ENCODE measurements at regions not wholly inside any gene's neighbourhood (a gene's known extent, or its start where the extent isn't known, plus 50 kb on each side); places are given as distances from the start of the nearest gene placed in this dataset.
A peak's percentile ranks its signal among the peaks of the same experiment; 100 is the strongest.

DNA sequence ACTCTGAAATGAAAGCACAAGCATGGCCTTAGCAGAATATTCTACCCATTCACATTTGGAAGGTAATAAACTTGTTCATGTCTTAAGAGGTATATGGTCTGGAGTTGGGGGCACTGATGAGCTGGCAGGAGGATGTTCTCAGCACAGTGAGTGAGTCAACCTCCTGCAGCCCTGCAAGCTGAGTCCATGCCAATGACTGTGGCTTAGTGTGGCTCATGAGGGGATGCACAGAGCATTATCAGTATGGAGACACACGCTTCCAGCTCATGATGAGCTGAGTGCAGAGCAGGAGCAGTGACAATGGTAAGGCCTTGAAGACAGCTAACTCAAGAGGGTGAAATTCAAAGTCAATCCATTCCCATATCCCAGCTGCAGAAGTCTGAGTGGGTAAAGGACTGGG lies 102.3 kb downstream of the TNFSF18 start:
- peak overlapping the region; percentile 46; the same call in 1 of the 2 replicates for H3K27ac ChIP-seq (ENCODE audit: low read depth, low read length)
- H2AFZ ChIP-seq (ENCODE audit: low read length, unreplicated experiment), result no peak overlapping the region
- H3K36me3 ChIP-seq (ENCODE audit: insufficient read depth, low read length), result no peaks in the 10 kb centered on the region
- no peaks in the 10 kb centered on the region for H3K27me3 ChIP-seq (ENCODE audit: insufficient read depth, low read length)
- no peak overlapping the region for H3K4me3 ChIP-seq (ENCODE audit: low read depth, low read length)
- H3K79me2 ChIP-seq (ENCODE audit: control insufficient read depth, insufficient read depth, low read length, unreplicated experiment), result no peaks in the 10 kb centered on the region
- peaks cover 39% of the 10 kb centered on the region for H3K4me1 ChIP-seq (ENCODE audit: control insufficient read depth, insufficient read depth, low read length, unreplicated experiment)

DNA sequence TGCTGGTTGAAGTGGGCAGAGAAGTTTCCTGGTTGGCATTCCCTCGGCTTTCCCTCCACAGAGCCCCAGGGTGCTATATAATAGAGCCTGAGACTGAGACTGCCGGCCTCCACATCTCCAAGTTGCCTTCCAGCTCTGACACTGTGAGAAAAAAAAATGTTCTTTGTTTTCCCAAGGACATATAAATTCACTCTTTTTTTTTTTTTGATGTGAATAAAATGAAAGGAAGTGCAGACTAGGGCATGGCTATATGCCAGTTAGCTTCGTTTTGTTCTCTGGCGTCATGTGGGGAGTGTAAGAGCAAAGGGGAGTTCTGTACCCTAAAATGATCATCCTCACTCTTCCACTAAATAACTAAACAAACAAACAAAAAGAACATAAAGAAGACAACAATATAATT lies 101.6 kb downstream of the TNFSF18 start:
- Histone ChIP-seq H3K79me2 (ENCODE audit: control insufficient read depth, insufficient read depth, low read length, unreplicated experiment) (no peaks in the 10 kb centered on the region), H3K27ac (ENCODE audit: low read depth, low read length) (peak overlapping the region; percentile 27; the same call in 1 of the 2 replicates), H2AFZ (ENCODE audit: low read length, unreplicated experiment) (no peak overlapping the region), H3K27me3 (ENCODE audit: insufficient read depth, low read length) (no peaks in the 10 kb centered on the region), H3K4me3 (ENCODE audit: low read depth, low read length) (no peak overlapping the region), H3K36me3 (ENCODE audit: insufficient read depth, low read length) (no peaks in the 10 kb centered on the region), H3K4me1 (ENCODE audit: control insufficient read depth, insufficient read depth, low read length, unreplicated experiment) (peaks cover 39% of the 10 kb centered on the region)

- Histone ChIP-seq H3K4me3 (ENCODE audit: low read depth, low read length) (no peak overlapping the region), H3K27ac (ENCODE audit: low read depth, low read length) (no peak overlapping the region), H2AFZ (ENCODE audit: low read length, unreplicated experiment) (no peak overlapping the region), H3K27me3 (ENCODE audit: insufficient read depth, low read length) (no peaks in the 10 kb centered on the region), H3K36me3 (ENCODE audit: insufficient read depth, low read length) (no peaks in the 10 kb centered on the region), H3K4me1 (ENCODE audit: control insufficient read depth, insufficient read depth, low read length, unreplicated experiment) (peaks cover 39% of the 10 kb centered on the region), H3K79me2 (ENCODE audit: control insufficient read depth, insufficient read depth, low read length, unreplicated experiment) (no peaks in the 10 kb centered on the region)
These were observed 100.2 kb downstream of the TNFSF18 start for GRCh38 chr1:172950528-172950927.

- no peak overlapping the region for H3K27ac ChIP-seq (ENCODE audit: low read depth, low read length)
- H2AFZ ChIP-seq (ENCODE audit: low read length, unreplicated experiment), result no peak overlapping the region
- no peaks in the 10 kb centered on the region for H3K27me3 ChIP-seq (ENCODE audit: insufficient read depth, low read length)
- H3K4me1 ChIP-seq (ENCODE audit: control insufficient read depth, insufficient read depth, low read length, unreplicated experiment), result peaks cover 38% of the 10 kb centered on the region
- no peaks in the 10 kb centered on the region for H3K36me3 ChIP-seq (ENCODE audit: insufficient read depth, low read length)
- H3K79me2 ChIP-seq (ENCODE audit: control insufficient read depth, insufficient read depth, low read length, unreplicated experiment), result no peaks in the 10 kb centered on the region
- no peak overlapping the region for H3K4me3 ChIP-seq (ENCODE audit: low read depth, low read length)
These were observed 98.9 kb downstream of the TNFSF18 start for GRCh38 chr1:172951730-172952365.

GRCh38 chr1:172952516-172952915 lies 98.2 kb downstream of the TNFSF18 start:
- H3K27ac ChIP-seq (ENCODE audit: low read depth, low read length), result no peak overlapping the region
- H3K27me3 ChIP-seq (ENCODE audit: insufficient read depth, low read length), result no peaks in the 10 kb centered on the region
- H3K79me2 ChIP-seq (ENCODE audit: control insufficient read depth, insufficient read depth, low read length, unreplicated experiment), result no peaks in the 10 kb centered on the region
- H3K4me3 ChIP-seq (ENCODE audit: low read depth, low read length), result no peak overlapping the region
- H3K36me3 ChIP-seq (ENCODE audit: insufficient read depth, low read length), result no peaks in the 10 kb centered on the region
- peaks cover 32% of the 10 kb centered on the region for H3K4me1 ChIP-seq (ENCODE audit: control insufficient read depth, insufficient read depth, low read length, unreplicated experiment)
- H2AFZ ChIP-seq (ENCODE audit: low read length, unreplicated experiment), result no peak overlapping the region

DNA sequence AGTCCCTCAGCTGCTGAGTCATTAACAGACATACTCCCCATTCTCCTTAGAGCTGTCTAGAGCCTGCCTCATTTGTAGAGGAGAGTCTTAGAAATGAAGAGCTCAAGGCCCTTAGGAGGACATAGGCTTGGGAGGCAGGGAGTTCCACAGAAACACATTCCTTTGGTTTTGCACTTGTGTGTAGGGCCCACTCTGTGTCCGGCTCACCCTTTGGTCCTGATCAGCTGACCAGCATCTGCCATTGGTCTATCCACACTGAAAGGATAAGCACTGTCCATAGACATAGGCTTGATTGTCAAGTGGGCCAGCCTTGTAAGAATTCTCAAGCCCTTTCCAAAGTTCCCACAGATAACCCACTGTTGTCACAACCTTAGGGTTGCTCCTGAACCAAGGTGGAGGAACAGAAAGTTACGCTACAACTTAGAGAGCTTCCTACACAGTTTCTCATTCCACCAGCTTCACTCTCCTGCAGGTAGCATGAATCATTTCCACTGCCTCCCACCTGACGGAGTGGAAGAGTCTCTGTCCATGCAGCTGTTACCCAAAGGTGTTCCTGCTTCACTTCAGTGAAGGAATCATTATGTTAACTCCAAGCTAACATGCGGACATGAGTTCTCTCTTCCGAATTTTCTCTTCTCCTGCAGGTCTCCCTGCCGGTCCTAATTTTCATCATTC lies 96.1 kb downstream of the TNFSF18 start:
- Histone ChIP-seq H3K4me1 (ENCODE audit: control insufficient read depth, insufficient read depth, low read length, unreplicated experiment) (peaks cover 12% of the 10 kb centered on the region), H2AFZ (ENCODE audit: low read length, unreplicated experiment) (no peak overlapping the region), H3K27ac (ENCODE audit: low read depth, low read length) (no peak overlapping the region), H3K79me2 (ENCODE audit: control insufficient read depth, insufficient read depth, low read length, unreplicated experiment) (no peaks in the 10 kb centered on the region), H3K36me3 (ENCODE audit: insufficient read depth, low read length) (no peaks in the 10 kb centered on the region), H3K4me3 (ENCODE audit: low read depth, low read length) (no peak overlapping the region), H3K27me3 (ENCODE audit: insufficient read depth, low read length) (no peaks in the 10 kb centered on the region)

DNA sequence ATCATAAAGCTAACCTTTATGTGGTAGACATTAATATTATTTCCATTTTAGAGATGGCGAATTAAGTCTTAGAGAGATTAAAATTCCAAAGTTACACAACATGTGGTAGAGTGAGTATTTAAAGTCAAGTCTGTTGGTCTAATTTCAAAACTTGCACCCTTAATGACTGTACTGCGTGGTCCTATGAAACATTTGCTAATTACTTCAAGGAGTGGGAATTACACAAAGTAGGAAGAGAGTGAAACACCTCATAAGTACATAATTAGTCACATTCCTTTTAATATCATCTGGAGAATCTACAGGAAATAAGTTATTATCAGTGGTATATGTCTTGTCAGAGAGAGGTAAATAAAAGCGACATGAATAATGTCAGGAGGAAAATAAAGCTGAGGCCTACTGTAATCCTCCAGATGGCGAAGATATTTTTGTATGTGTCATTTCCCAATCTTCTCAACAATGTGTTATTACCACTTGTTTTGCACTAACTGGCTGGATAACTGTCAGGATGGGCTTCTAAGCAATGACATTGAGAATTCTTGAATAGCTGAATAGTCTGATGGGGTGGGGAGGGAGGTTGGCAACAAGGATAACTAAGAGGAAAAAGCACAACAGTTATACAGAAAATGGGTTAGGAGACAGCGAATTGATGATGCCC lies 95.5 kb downstream of the TNFSF18 start:
- Histone ChIP-seq H2AFZ (ENCODE audit: low read length, unreplicated experiment) (no peak overlapping the region), H3K36me3 (ENCODE audit: insufficient read depth, low read length) (no peaks in the 10 kb centered on the region), H3K27me3 (ENCODE audit: insufficient read depth, low read length) (no peaks in the 10 kb centered on the region), H3K4me1 (ENCODE audit: control insufficient read depth, insufficient read depth, low read length, unreplicated experiment) (peaks cover 17% of the 10 kb centered on the region), H3K4me3 (ENCODE audit: low read depth, low read length) (no peak overlapping the region), H3K27ac (ENCODE audit: low read depth, low read length) (no peak overlapping the region), H3K79me2 (ENCODE audit: control insufficient read depth, insufficient read depth, low read length, unreplicated experiment) (no peaks in the 10 kb centered on the region)

DNA sequence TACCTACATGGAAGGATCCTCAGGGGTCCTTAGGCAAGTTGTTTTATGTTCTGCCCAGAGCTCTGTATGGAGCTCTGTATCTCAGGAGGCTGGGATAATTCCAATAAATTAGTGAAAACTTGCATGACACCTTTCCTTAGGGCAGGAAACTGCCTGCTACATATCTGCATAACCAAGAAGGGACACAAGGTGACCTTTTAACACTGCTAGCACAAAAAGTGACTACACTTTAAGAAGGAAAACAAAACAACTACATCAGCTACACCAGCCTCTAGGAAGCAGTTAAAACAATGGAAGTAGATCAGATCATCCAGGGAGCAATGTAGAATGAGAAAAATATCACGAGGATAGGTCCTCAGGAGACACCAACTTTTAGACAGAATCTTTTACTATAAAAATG lies 93.9 kb downstream of the TNFSF18 start:
- Histone ChIP-seq H3K4me3 (ENCODE audit: low read depth, low read length) (no peak overlapping the region), H2AFZ (ENCODE audit: low read length, unreplicated experiment) (no peak overlapping the region), H3K79me2 (ENCODE audit: control insufficient read depth, insufficient read depth, low read length, unreplicated experiment) (no peaks in the 10 kb centered on the region), H3K27me3 (ENCODE audit: insufficient read depth, low read length) (no peaks in the 10 kb centered on the region), H3K27ac (ENCODE audit: low read depth, low read length) (no peak overlapping the region), H3K36me3 (ENCODE audit: insufficient read depth, low read length) (no peaks in the 10 kb centered on the region), H3K4me1 (ENCODE audit: control insufficient read depth, insufficient read depth, low read length, unreplicated experiment) (peaks cover 15% of the 10 kb centered on the region)

GRCh38 chr1:172957491-172957890 lies 93.2 kb downstream of the TNFSF18 start:
- no peak overlapping the region for H3K4me3 ChIP-seq (ENCODE audit: low read depth, low read length)
- H3K27ac ChIP-seq (ENCODE audit: low read depth, low read length), result no peak overlapping the region
- no peak overlapping the region for H2AFZ ChIP-seq (ENCODE audit: low read length, unreplicated experiment)
- H3K79me2 ChIP-seq (ENCODE audit: control insufficient read depth, insufficient read depth, low read length, unreplicated experiment), result no peaks in the 10 kb centered on the region
- H3K4me1 ChIP-seq (ENCODE audit: control insufficient read depth, insufficient read depth, low read length, unreplicated experiment), result peaks cover 11% of the 10 kb centered on the region
- H3K27me3 ChIP-seq (ENCODE audit: insufficient read depth, low read length), result no peaks in the 10 kb centered on the region
- H3K36me3 ChIP-seq (ENCODE audit: insufficient read depth, low read length), result no peaks in the 10 kb centered on the region

DNA sequence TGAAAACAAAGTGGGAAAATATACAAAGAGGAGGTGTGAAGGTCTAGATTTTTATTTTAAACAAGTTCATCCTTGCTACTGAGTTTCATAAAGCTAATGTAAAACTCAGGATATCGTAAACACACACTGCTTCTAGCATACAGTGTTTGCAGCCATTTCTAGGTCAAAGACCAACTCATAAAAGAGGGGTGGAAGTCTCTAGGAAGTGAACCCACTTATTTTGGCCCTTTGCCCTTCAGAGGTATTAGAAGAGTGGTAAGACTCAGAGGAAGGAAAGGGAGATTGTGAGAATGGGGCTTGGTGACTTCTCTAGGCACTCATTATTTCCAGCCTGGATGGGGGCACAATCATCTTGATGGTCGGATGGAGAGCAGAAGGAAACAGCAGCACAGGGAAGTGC lies 91.2 kb downstream of the TNFSF18 start:
- Histone ChIP-seq H3K27me3 (ENCODE audit: insufficient read depth, low read length) (no peaks in the 10 kb centered on the region), H3K4me1 (ENCODE audit: control insufficient read depth, insufficient read depth, low read length, unreplicated experiment) (peaks cover 11% of the 10 kb centered on the region), H3K4me3 (ENCODE audit: low read depth, low read length) (no peak overlapping the region), H3K79me2 (ENCODE audit: control insufficient read depth, insufficient read depth, low read length, unreplicated experiment) (no peaks in the 10 kb centered on the region), H3K27ac (ENCODE audit: low read depth, low read length) (no peak overlapping the region), H3K36me3 (ENCODE audit: insufficient read depth, low read length) (no peaks in the 10 kb centered on the region), H2AFZ (ENCODE audit: low read length, unreplicated experiment) (no peak overlapping the region)

GRCh38 chr1:172960019-172960418 lies 90.7 kb downstream of the TNFSF18 start:
- no peaks in the 10 kb centered on the region for H3K27me3 ChIP-seq (ENCODE audit: insufficient read depth, low read length)
- H3K36me3 ChIP-seq (ENCODE audit: insufficient read depth, low read length), result no peaks in the 10 kb centered on the region
- no peaks in the 10 kb centered on the region for H3K79me2 ChIP-seq (ENCODE audit: control insufficient read depth, insufficient read depth, low read length, unreplicated experiment)
- no peak overlapping the region for H3K27ac ChIP-seq (ENCODE audit: low read depth, low read length)
- no peak overlapping the region for H2AFZ ChIP-seq (ENCODE audit: low read length, unreplicated experiment)
- no peak overlapping the region for H3K4me3 ChIP-seq (ENCODE audit: low read depth, low read length)
- peaks cover 11% of the 10 kb centered on the region for H3K4me1 ChIP-seq (ENCODE audit: control insufficient read depth, insufficient read depth, low read length, unreplicated experiment)
